ENCODE measurements at regions not wholly inside any gene's neighbourhood (a gene's known extent, or its start where the extent isn't known, plus 50 kb on each side); places are given as distances from the start of the nearest gene placed in this dataset.

GRCh38 chr4:60589425-60589824 is 610.7 kb upstream of the ADGRL3 start:
- no peaks in the 10 kb centered on the region for H3K27me3 ChIP-seq
- no peaks in the 10 kb centered on the region for H3K9me3 ChIP-seq
- DNase-seq (ENCODE audit: low spot score in 2 of 2): no peak
- TF ChIP-seq CTCF (IDR thresholded peaks at IDR 0.05) (no peak), POLR2A (IDR thresholded peaks at IDR 0.05) (no peak), POLR2AphosphoS5 (IDR thresholded peaks at IDR 0.05) (no peak), EP300 (IDR thresholded peaks at IDR 0.05) (no peak)
- H3K36me3 ChIP-seq: no peaks in the 10 kb centered on the region
- no peak overlapping the region for H3K27ac ChIP-seq
- no peaks in the 10 kb centered on the region for H3K4me1 ChIP-seq
- H3K4me3 ChIP-seq: no peak overlapping the region
- 93% methylated on average over 5 of the region's 5 CpGs for WGBS

- H3K4me1 ChIP-seq: no peaks in the 10 kb centered on the region
- no peak overlapping the region for H3K27ac ChIP-seq
- no peaks in the 10 kb centered on the region for H3K9me3 ChIP-seq
- TF ChIP-seq CTCF (IDR thresholded peaks at IDR 0.05) (no peak), EP300 (IDR thresholded peaks at IDR 0.05) (no peak), POLR2AphosphoS5 (IDR thresholded peaks at IDR 0.05) (no peak)
- no peak overlapping the region for H3K4me3 ChIP-seq
- H3K27me3 ChIP-seq: no peaks in the 10 kb centered on the region
- DNase-seq (ENCODE audit: low spot score in 2 of 2): no peak
- H3K36me3 ChIP-seq: no peaks in the 10 kb centered on the region
These were observed 610.0 kb upstream of the ADGRL3 start for GRCh38 chr4:60590116-60590515.

- DNase-seq (ENCODE audit: low spot score in 2 of 2): no peak
These were observed 594.3 kb upstream of the ADGRL3 start for GRCh38 chr4:60605646-60606354.

GRCh38 chr4:60611762-60612496 is 588.2 kb upstream of the ADGRL3 start:
- DNase-seq (ENCODE audit: low spot score in 2 of 2): no peak
- no peaks in the 10 kb centered on the region for H3K9me3 ChIP-seq
- H3K4me3 ChIP-seq: no peak overlapping the region
- H3K27me3 ChIP-seq: no peaks in the 10 kb centered on the region
- no peaks in the 10 kb centered on the region for H3K4me1 ChIP-seq
- H3K27ac ChIP-seq: no peak overlapping the region
- no peaks in the 10 kb centered on the region for H3K36me3 ChIP-seq
- WGBS: 62% methylated on average over 9 of the region's 9 CpGs
- no peak for TF ChIP-seq CTCF (IDR thresholded peaks at IDR 0.05)
- TF ChIP-seq EP300 (IDR thresholded peaks at IDR 0.05): no peak
- TF ChIP-seq POLR2AphosphoS5 (IDR thresholded peaks at IDR 0.05): no peak
- no peak for TF ChIP-seq POLR2A (IDR thresholded peaks at IDR 0.05)

More at GRCh38 chr4:60605646-60606354, 594.3 kb upstream of the ADGRL3 start:
- Histone ChIP-seq H3K36me3 (no peaks in the 10 kb centered on the region), H3K4me1 (no peaks in the 10 kb centered on the region), H3K4me3 (no peak overlapping the region), H3K27ac (no peak overlapping the region), H3K9me3 (no peaks in the 10 kb centered on the region), H3K27me3 (no peaks in the 10 kb centered on the region)
- WGBS: 59% methylated on average over 2 of the region's 2 CpGs
- TF ChIP-seq POLR2AphosphoS5 (IDR thresholded peaks at IDR 0.05): no peak
- no peak for TF ChIP-seq CTCF (IDR thresholded peaks at IDR 0.05)
- TF ChIP-seq POLR2A (IDR thresholded peaks at IDR 0.05): no peak
- no peak for TF ChIP-seq EP300 (IDR thresholded peaks at IDR 0.05)

- Histone ChIP-seq H3K27ac (no peak overlapping the region), H3K36me3 (no peaks in the 10 kb centered on the region), H3K4me3 (no peak overlapping the region), H3K27me3 (no peaks in the 10 kb centered on the region), H3K4me1 (no peaks in the 10 kb centered on the region), H3K9me3 (no peaks in the 10 kb centered on the region)
- no peak for DNase-seq (ENCODE audit: low spot score in 2 of 2)
- 88% methylated on average over 4 of the region's 4 CpGs for WGBS
- TF ChIP-seq POLR2AphosphoS5 (IDR thresholded peaks at IDR 0.05): no peak
- no peak for TF ChIP-seq CTCF (IDR thresholded peaks at IDR 0.05)
- no peak for TF ChIP-seq POLR2A (IDR thresholded peaks at IDR 0.05)
- no peak for TF ChIP-seq EP300 (IDR thresholded peaks at IDR 0.05)
These were observed 582.4 kb upstream of the ADGRL3 start for GRCh38 chr4:60617731-60618130.
